H9 (cell line): ENCODE measurements at regions not wholly inside any gene's neighbourhood (a gene's known extent, or its start where the extent isn't known, plus 50 kb on each side); places are given as distances from the start of the nearest gene placed in this dataset.

Experiments used
- DNase-seq: peaks from one replicate; pipeline ENCODE4 v3.0.0-alpha.2; 2017
- H2AFZ ChIP-seq: one replicate; pipeline ENCODE4 v1.6.1; 2013; ENCODE audit warnings: mild to moderate bottlenecking, low read length, control low read depth, moderate library complexity
- H2AK5ac ChIP-seq: 2 replicates; pipeline ENCODE4 v1.6.1; 2013; ENCODE audit warnings: low read length, control low read depth, mixed read lengths; ENCODE audit not compliant: insufficient read length
- H2BK120ac ChIP-seq: one replicate; pipeline ENCODE4 v1.6.1; 2013; ENCODE audit warnings: low read depth, mild to moderate bottlenecking, low read length, control low read depth, inconsistent platforms; ENCODE audit not compliant: poor library complexity, severe bottlenecking
- H2BK12ac ChIP-seq: 2 replicates; pipeline ENCODE4 v1.6.1; 2013; ENCODE audit warnings: low read length, control low read depth, mixed read lengths, low read depth; ENCODE audit not compliant: insufficient read length
- H2BK15ac ChIP-seq: 2 replicates; pipeline ENCODE4 v1.6.1; 2013; ENCODE audit warnings: low read depth, low read length, control low read depth
- H2BK20ac ChIP-seq: one replicate; pipeline ENCODE4 v1.6.1; 2013; ENCODE audit warnings: low read depth, mild to moderate bottlenecking, low read length, control low read depth, inconsistent platforms; ENCODE audit not compliant: poor library complexity, severe bottlenecking
- H2BK5ac ChIP-seq: 2 replicates; pipeline ENCODE4 v1.6.1; 2013; ENCODE audit warnings: low read length, control low read depth, mixed read lengths; ENCODE audit not compliant: insufficient read length
- H3K14ac ChIP-seq: 2 replicates; pipeline ENCODE4 v1.6.1; 2013; ENCODE audit warnings: low read length, control low read depth; ENCODE audit not compliant: insufficient read depth
- H3K18ac ChIP-seq: 2 replicates; pipeline ENCODE4 v1.6.1; 2013; ENCODE audit warnings: low read depth, mild to moderate bottlenecking, mixed read lengths, low read length, control low read depth; ENCODE audit not compliant: insufficient read length
- H3K23ac ChIP-seq: 2 replicates; pipeline ENCODE4 v1.6.1; 2013; ENCODE audit warnings: low read length, control low read depth, mixed read lengths, low read depth; ENCODE audit not compliant: insufficient read length
- H3K23me2 ChIP-seq: 2 replicates; pipeline ENCODE4 v1.6.1; 2013; ENCODE audit warnings: low read depth, mild to moderate bottlenecking, mixed read lengths, low read length, control low read depth; ENCODE audit not compliant: insufficient read length, poor library complexity, severe bottlenecking
- H3K27ac ChIP-seq: 2 replicates; pipeline ENCODE4 v1.5.1; 2013; ENCODE audit warnings: low read length, control low read depth, mixed read lengths, low read depth; ENCODE audit not compliant: insufficient read length
- H3K27me3 ChIP-seq: 2 replicates; pipeline ENCODE4 v1.6.1; 2013; ENCODE audit warnings: low read length, control low read depth, inconsistent platforms; ENCODE audit not compliant: insufficient read depth
- H3K4ac ChIP-seq: 2 replicates; pipeline ENCODE4 v1.6.1; 2013; ENCODE audit warnings: low read depth, mild to moderate bottlenecking, control low read depth, inconsistent platforms, low read length, moderate library complexity
- H3K4me1 ChIP-seq: 2 replicates; pipeline ENCODE4 v1.6.1; 2013; ENCODE audit warnings: low read length, control low read depth, inconsistent platforms; ENCODE audit not compliant: insufficient read depth
- H3K4me2 ChIP-seq: 2 replicates; pipeline ENCODE4 v1.6.1; 2013; ENCODE audit warnings: low read length, control low read depth, mixed read lengths; ENCODE audit not compliant: insufficient read length, insufficient read depth
- H3K56ac ChIP-seq: 2 replicates; pipeline ENCODE4 v1.6.1; 2013; ENCODE audit warnings: low read depth, mild to moderate bottlenecking, mixed read lengths, low read length, control low read depth; ENCODE audit not compliant: insufficient read length
- H3K79me1 ChIP-seq: 2 replicates; pipeline ENCODE4 v1.6.1; 2013; ENCODE audit warnings: low read depth, mild to moderate bottlenecking, moderate library complexity, low read length, control low read depth, inconsistent platforms; ENCODE audit not compliant: insufficient read depth, poor library complexity, severe bottlenecking
- H3K79me2 ChIP-seq: 2 replicates; pipeline ENCODE4 v1.6.1; 2013; ENCODE audit warnings: low read length, control low read depth, inconsistent platforms; ENCODE audit not compliant: insufficient read depth
- H3K9ac ChIP-seq: 2 replicates; pipeline ENCODE4 v1.6.1; 2013; ENCODE audit warnings: low read length, control low read depth, mixed read lengths; ENCODE audit not compliant: insufficient read length; ENCODE audit errors: extremely low read depth
- H3K9me3 ChIP-seq: one replicate; pipeline ENCODE4 v1.6.1; 2013; ENCODE audit warnings: low read depth, low read length, inconsistent platforms; ENCODE audit not compliant: control insufficient read depth
- H3T11ph ChIP-seq: one replicate; pipeline ENCODE4 v1.6.1; 2013; ENCODE audit warnings: mild to moderate bottlenecking, low read length, control low read depth, inconsistent platforms
- H4K20me1 ChIP-seq: one replicate; pipeline ENCODE4 v1.6.1; 2013; ENCODE audit not compliant: control insufficient read depth, insufficient read length, insufficient read depth
- H4K5ac ChIP-seq: 2 replicates; pipeline ENCODE4 v1.6.1; 2013; ENCODE audit warnings: low read depth, mild to moderate bottlenecking, mixed read lengths, low read length, control low read depth; ENCODE audit not compliant: insufficient read length
- H4K8ac ChIP-seq: replicated peaks from 2 replicates; pipeline ENCODE4 v1.6.1; 2013; ENCODE audit warnings: low read length, control low read depth, mixed read lengths, low read depth; ENCODE audit not compliant: insufficient read length
- H4K91ac ChIP-seq: 2 replicates; pipeline ENCODE4 v1.6.1; 2013; ENCODE audit warnings: low read depth, mild to moderate bottlenecking, moderate library complexity, mixed read lengths, low read length, control low read depth; ENCODE audit not compliant: insufficient read length
- H3K27ac Mint-ChIP-seq, 3 experiments: 2 replicates in 2 of 3; 3 replicates in 1 of 3; pipeline ENCODE4 v1.8.0; 2020 to 2021; ENCODE audit warnings: mixed read lengths in 3 of 3, mild to moderate bottlenecking in 1 of 3, moderate library complexity in 1 of 3
- H3K27me3 Mint-ChIP-seq: 2 replicates; pipeline ENCODE4 v1.8.0; 2021; ENCODE audit warnings: low read depth, mild to moderate bottlenecking, moderate library complexity, mixed read lengths
- H3K36me3 Mint-ChIP-seq, 3 experiments: 2 replicates in 2 of 3; 3 replicates in 1 of 3; pipeline ENCODE4 v1.8.0; 2020 to 2021; ENCODE audit warnings: low read depth in 3 of 3, mixed read lengths in 3 of 3; ENCODE audit not compliant: insufficient read depth in 1 of 3
- H3K4me1 Mint-ChIP-seq, 2 experiments: 2 replicates each; pipeline ENCODE4 v1.8.0; 2020; ENCODE audit warnings: mixed read lengths in 2 of 2
- H3K4me3 Mint-ChIP-seq, 2 experiments: 2 replicates in 1 of 2; 3 replicates in 1 of 2; pipeline ENCODE4 v1.8.0; 2020 to 2021; ENCODE audit warnings: mild to moderate bottlenecking in 2 of 2, mixed read lengths in 2 of 2, moderate library complexity in 1 of 2
- H3K9me3 Mint-ChIP-seq, 2 experiments: 2 replicates in 1 of 2; 3 replicates in 1 of 2; pipeline ENCODE4 v1.8.0; 2020; ENCODE audit warnings: mild to moderate bottlenecking in 2 of 2, mixed read lengths in 2 of 2, moderate library complexity in 1 of 2
- WGBS: extraction: QIAGEN DNeasy Blood & Tissue Kit; methylation state at CpG from one replicate; pipeline ENCODE4 v1.1.7; 2013; ENCODE audit warnings: missing lambda C conversion rate, low lambda C conversion rate, mixed read lengths; ENCODE audit not compliant: insufficient read length; ENCODE audit errors: extremely low coverage; 5-methylcytosine and 5-hydroxymethylcytosine counted together
- TF ChIP-seq, protein P1 (sequence below): fragments of 200-600 bp; sonication (generic); conservative IDR thresholded peaks from 3 replicates; pipeline ENCODE4 v1.8.0; 2021; ENCODE audit warnings: antibody characterized with exemption, mild to moderate bottlenecking

DNA sequence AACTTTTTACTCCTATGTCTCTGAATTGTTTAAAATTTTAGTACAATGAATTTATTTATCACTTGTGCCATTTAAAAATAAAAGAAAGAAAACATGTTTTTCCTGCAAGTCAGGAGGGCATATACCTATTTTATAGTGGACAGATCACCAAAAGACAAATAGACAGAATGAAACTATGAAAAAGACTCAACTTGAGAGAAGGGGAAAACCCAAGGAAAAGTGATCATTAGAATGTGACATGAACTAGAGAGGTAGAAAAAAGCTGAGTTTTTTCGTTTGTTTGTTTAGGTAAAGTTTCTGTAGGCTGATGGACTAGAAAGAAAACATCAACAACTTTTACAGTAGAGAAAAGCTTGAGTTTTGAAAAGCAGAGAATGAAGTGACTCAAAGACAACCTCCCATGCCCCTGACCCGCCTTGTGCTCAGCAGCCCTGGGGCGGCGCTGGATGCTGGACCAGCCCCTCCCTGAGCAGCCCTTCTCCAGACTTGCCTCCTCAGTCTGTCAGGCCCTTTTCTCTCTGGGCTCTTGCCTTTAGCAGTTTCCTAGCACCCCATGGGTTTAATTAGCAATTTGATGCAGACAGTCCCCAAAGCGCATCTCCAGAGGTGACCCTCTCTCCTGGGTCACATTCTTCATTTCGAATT, 95.1 kb upstream of the ARID2 start:
- H2BK12ac ChIP-seq = no peak overlapping the region
- H3T11ph ChIP-seq = no peak overlapping the region
- H2BK120ac ChIP-seq = no peak overlapping the region
- no peak overlapping the region for H3K4me2 ChIP-seq
- no peaks in the 10 kb centered on the region for H3K23me2 ChIP-seq
- H3K4me1 ChIP-seq = no peaks in the 10 kb centered on the region
- no peak overlapping the region for H3K4ac ChIP-seq
- H3K4me1 Mint-ChIP-seq = peaks cover 12 to 14% of the 10 kb centered on the region in 2 experiments
- no peak overlapping the region for H4K8ac ChIP-seq
- no peaks in the 10 kb centered on the region for H3K9me3 ChIP-seq
- H3K27me3 ChIP-seq = no peaks in the 10 kb centered on the region
- no peaks in the 10 kb centered on the region for H3K79me1 ChIP-seq
- TF ChIP-seq, protein P1, sequence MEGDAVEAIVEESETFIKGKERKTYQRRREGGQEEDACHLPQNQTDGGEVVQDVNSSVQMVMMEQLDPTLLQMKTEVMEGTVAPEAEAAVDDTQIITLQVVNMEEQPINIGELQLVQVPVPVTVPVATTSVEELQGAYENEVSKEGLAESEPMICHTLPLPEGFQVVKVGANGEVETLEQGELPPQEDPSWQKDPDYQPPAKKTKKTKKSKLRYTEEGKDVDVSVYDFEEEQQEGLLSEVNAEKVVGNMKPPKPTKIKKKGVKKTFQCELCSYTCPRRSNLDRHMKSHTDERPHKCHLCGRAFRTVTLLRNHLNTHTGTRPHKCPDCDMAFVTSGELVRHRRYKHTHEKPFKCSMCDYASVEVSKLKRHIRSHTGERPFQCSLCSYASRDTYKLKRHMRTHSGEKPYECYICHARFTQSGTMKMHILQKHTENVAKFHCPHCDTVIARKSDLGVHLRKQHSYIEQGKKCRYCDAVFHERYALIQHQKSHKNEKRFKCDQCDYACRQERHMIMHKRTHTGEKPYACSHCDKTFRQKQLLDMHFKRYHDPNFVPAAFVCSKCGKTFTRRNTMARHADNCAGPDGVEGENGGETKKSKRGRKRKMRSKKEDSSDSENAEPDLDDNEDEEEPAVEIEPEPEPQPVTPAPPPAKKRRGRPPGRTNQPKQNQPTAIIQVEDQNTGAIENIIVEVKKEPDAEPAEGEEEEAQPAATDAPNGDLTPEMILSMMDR = no peak
- no peaks in the 10 kb centered on the region for H3K36me3 Mint-ChIP-seq
- no peak overlapping the region for H3K4me3 Mint-ChIP-seq
- no peak overlapping the region for H3K23ac ChIP-seq
- H3K14ac ChIP-seq = no peak overlapping the region
- H2BK5ac ChIP-seq = no peak overlapping the region
- no peak for DNase-seq
- no peak overlapping the region for H3K27ac ChIP-seq
- no peak overlapping the region for H4K91ac ChIP-seq
- H3K9me3 Mint-ChIP-seq = no peaks in the 10 kb centered on the region
- no peak overlapping the region for H4K5ac ChIP-seq
- H3K27me3 Mint-ChIP-seq = no peaks in the 10 kb centered on the region; the same call in none of the 2 replicates
- H4K20me1 ChIP-seq = no peaks in the 10 kb centered on the region
- WGBS = no CpG with 5 or more reads among the region's 6 CpGs
- H2AK5ac ChIP-seq = no peak overlapping the region
- no peaks in the 10 kb centered on the region for H3K79me2 ChIP-seq
- no peak overlapping the region for H3K18ac ChIP-seq
- no peak overlapping the region for H2AFZ ChIP-seq
- H3K56ac ChIP-seq = no peak overlapping the region
- no peak overlapping the region for H2BK15ac ChIP-seq
- no peak overlapping the region for H2BK20ac ChIP-seq
- H3K9ac ChIP-seq = no peak overlapping the region
- no peak overlapping the region for H3K27ac Mint-ChIP-seq
